B cell (primary cell): ENCODE measurements at regions not wholly inside any gene's neighbourhood (a gene's known extent, or its start where the extent isn't known, plus 50 kb on each side); places are given as distances from the start of the nearest gene placed in this dataset.

ENCODE experiments used
- ATAC-seq: fragments of 200-7000 bp; cut with Tn5 transposase; one replicate; pipeline ENCODE4 v1.10.0; 2021; ENCODE audit warnings: low read depth, mild to moderate bottlenecking, moderate number of reproducible peaks, moderate library complexity
- CTCF ChIA-PET: fragments of 350-600 bp; sonication (Branson Sonifier 250); formaldehyde crosslinking; loops from one replicate; lab custom pipeline; 2021; ENCODE audit warnings: antibody characterized with exemption, inconsistent platforms; lab: Charles Lee
- POLR2A ChIA-PET: fragments of 350-600 bp; sonication (Branson Sonifier 250); formaldehyde crosslinking; loops from one replicate; lab custom pipeline; 2021; ENCODE audit warnings: antibody characterized with exemption; lab: Charles Lee
- DNase-seq: peaks from one replicate; pipeline ENCODE4 v3.0.0; 2013
- H2AFZ ChIP-seq: 2 replicates; pipeline ENCODE4 v1.6.1; 2012; ENCODE audit warnings: mild to moderate bottlenecking, low read depth, low read length; ENCODE audit not compliant: insufficient read depth, poor library complexity, severe bottlenecking
- H3K27ac ChIP-seq, 2 donors: 1 replicate in 1 of 2; 2 replicates in 1 of 2; pipeline ENCODE4 v1.5.1; 2012 to 2013; ENCODE audit warnings: low read length in 2 of 2, mild to moderate bottlenecking in 2 of 2, moderate library complexity in 1 of 2
- H3K27me3 ChIP-seq, 4 experiments: fragments of 200-600 bp in 1 of 4; sonication (generic) in 1 of 4; replicated peaks in 1 of 4; 1 replicate in 2 of 4; 2 replicates in 2 of 4; pipeline versions ENCODE4 v1.6.1 to v1.7.0; 2013 to 2016; ENCODE audit warnings: low read length in 3 of 4, mild to moderate bottlenecking in 2 of 4, mixed read lengths in 1 of 4, moderate library complexity in 1 of 4; ENCODE audit not compliant: insufficient read depth in 4 of 4, control insufficient read depth in 3 of 4; ENCODE audit errors: control extremely low read depth in 1 of 4
- H3K36me3 ChIP-seq, 2 experiments: replicated peaks in 1 of 2; 1 replicate in 1 of 2; 2 replicates in 1 of 2; pipeline versions ENCODE4 v1.6.1 to v1.7.1; 2013; ENCODE audit warnings: low read length in 1 of 2; ENCODE audit not compliant: insufficient read depth in 2 of 2, control insufficient read depth in 1 of 2; ENCODE audit errors: control extremely low read depth in 1 of 2, extremely low read depth in 1 of 2
- H3K4me1 ChIP-seq, 2 donors: fragments of 200-600 bp in 1 of 2; sonication (generic) in 1 of 2; 1 replicate in 1 of 2; 2 replicates in 1 of 2; pipeline versions ENCODE4 v1.5.1 to v1.6.1; 2013 to 2017; ENCODE audit warnings: low read length in 2 of 2; ENCODE audit not compliant: control insufficient read depth in 2 of 2, insufficient read depth in 2 of 2
- H3K4me2 ChIP-seq: replicated peaks from 2 replicates; pipeline ENCODE3; 2012; ENCODE audit warnings: mild to moderate bottlenecking, low read depth, low read length; ENCODE audit not compliant: poor library complexity, severe bottlenecking
- H3K4me3 ChIP-seq, 5 experiments: fragments of 200-600 bp in 1 of 5; sonication (generic) in 1 of 5; 1 replicate in 3 of 5; 2 replicates in 2 of 5; pipeline versions ENCODE4 v1.5.1 to v1.7.0; 2011 to 2016; ENCODE audit warnings: low read length in 4 of 5, mild to moderate bottlenecking in 4 of 5, low read depth in 2 of 5, control low read depth in 1 of 5, moderate library complexity in 1 of 5; ENCODE audit not compliant: insufficient read depth in 1 of 5; ENCODE audit errors: control extremely low read depth in 1 of 5, extremely low read depth in 1 of 5
- H3K79me2 ChIP-seq: fragments of 200-600 bp; sonication (generic); one replicate; pipeline ENCODE4 v1.6.0; 2016; ENCODE audit warnings: low read length; ENCODE audit not compliant: control insufficient read depth, insufficient read depth
- H3K9ac ChIP-seq: fragments of 200-600 bp; sonication (generic); 2 replicates; pipeline ENCODE4 v1.6.1; 2017; ENCODE audit warnings: mild to moderate bottlenecking, low read length, moderate library complexity
- H3K9me3 ChIP-seq, 3 donors: one replicate each; pipeline versions ENCODE4 v1.6.1 to v1.7.1; 2013; ENCODE audit warnings: low read length in 2 of 3; ENCODE audit not compliant: control insufficient read depth in 2 of 3, insufficient read depth in 1 of 3; ENCODE audit errors: control extremely low read depth in 1 of 3
- H4K20me1 ChIP-seq: 2 replicates; pipeline ENCODE4 v1.6.0; 2012; ENCODE audit warnings: mild to moderate bottlenecking, low read length; ENCODE audit not compliant: insufficient read depth, control insufficient read depth, poor library complexity, severe bottlenecking
- H3K27ac Mint-ChIP-seq: one replicate; pipeline ENCODE4 v1.8.0; 2021; ENCODE audit warnings: mixed read lengths
- H3K27me3 Mint-ChIP-seq: one replicate; pipeline ENCODE4 v1.8.0; 2021; ENCODE audit warnings: mixed read lengths
- H3K4me1 Mint-ChIP-seq: one replicate; pipeline ENCODE4 v1.8.0; 2021; ENCODE audit warnings: mixed read lengths
- H3K4me3 Mint-ChIP-seq: one replicate; pipeline ENCODE4 v1.8.0; 2021; ENCODE audit warnings: mixed read lengths
- H3K9me3 Mint-ChIP-seq: one replicate; pipeline ENCODE4 v1.8.0; 2022; ENCODE audit warnings: mixed read lengths; ENCODE audit not compliant: insufficient read depth
- EZH2 ChIP-seq: IDR thresholded peaks from 2 replicates; pipeline ENCODE4 v1.6.1; 2012; ENCODE audit warnings: borderline replicate concordance, low read depth, mild to moderate bottlenecking, moderate library complexity, low read length; ENCODE audit not compliant: insufficient read depth, poor library complexity, severe bottlenecking
- WGBS: methylation state at CpG from one replicate; pipeline ENCODE4 v1.1.5; 2013; ENCODE audit warnings: missing lambda C conversion rate; ENCODE audit not compliant: insufficient coverage; 5-methylcytosine and 5-hydroxymethylcytosine counted together
- intact Hi-C: fragments of 100-400 bp; cut with micrococcal nuclease; formaldehyde crosslinking; loops from one replicate; pipeline ENCODE4 v1.10.0; 2022
- TF ChIP-seq, protein P1 (sequence below): fragments of 200-600 bp; IDR thresholded peaks from one replicate; pipeline ENCODE4 v1.8.0; 2022; ENCODE audit warnings: antibody characterized with exemption, mild to moderate bottlenecking

DNA sequence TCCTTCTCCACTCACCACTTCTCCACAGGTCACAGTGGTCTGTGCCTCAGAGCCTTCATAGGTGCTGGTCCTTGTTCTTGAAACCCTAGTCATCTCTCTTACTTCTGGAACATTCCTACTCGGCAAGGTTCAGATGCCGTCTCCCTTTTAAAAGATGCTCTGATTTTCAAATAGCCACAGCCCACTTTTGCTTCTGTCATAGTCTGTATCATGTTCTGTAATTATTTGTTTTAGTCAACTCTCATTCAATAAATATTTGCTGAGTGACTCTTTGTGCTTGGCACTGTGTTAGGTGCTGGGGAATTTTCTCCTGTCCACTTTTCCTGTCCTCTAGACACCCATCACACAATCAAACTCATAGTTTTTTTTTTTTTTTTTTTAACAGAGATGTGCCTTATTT lies 181.3 kb upstream of the IL12B start:
- H3K4me3 Mint-ChIP-seq: no peak overlapping the region
- Histone ChIP-seq H3K9ac (no peak overlapping the region), H2AFZ (no peak overlapping the region), H4K20me1 (no peaks in the 10 kb centered on the region), H3K27me3 (peaks cover 0 to 3% (median 0%) of the 10 kb centered on the region in 4 experiments), H3K79me2 (no peaks in the 10 kb centered on the region), H3K4me2 (no peak overlapping the region), H3K9me3 (no peaks in the 10 kb centered on the region), H3K4me1 (peaks cover 3 to 6% of the 10 kb centered on the region in 2 donors), H3K36me3 (no peaks in the 10 kb centered on the region), H3K4me3 (no peak overlapping the region), H3K27ac (no peak overlapping the region)
- ATAC-seq (no peak), DNase-seq (no peak)
- no peaks in the 10 kb centered on the region for H3K27me3 Mint-ChIP-seq
- no peak overlapping the region for H3K27ac Mint-ChIP-seq
- CTCF ChIA-PET: no interaction called here
- no peaks in the 10 kb centered on the region for H3K9me3 Mint-ChIP-seq
- no peak for TF ChIP-seq EZH2
- TF ChIP-seq, protein P1, sequence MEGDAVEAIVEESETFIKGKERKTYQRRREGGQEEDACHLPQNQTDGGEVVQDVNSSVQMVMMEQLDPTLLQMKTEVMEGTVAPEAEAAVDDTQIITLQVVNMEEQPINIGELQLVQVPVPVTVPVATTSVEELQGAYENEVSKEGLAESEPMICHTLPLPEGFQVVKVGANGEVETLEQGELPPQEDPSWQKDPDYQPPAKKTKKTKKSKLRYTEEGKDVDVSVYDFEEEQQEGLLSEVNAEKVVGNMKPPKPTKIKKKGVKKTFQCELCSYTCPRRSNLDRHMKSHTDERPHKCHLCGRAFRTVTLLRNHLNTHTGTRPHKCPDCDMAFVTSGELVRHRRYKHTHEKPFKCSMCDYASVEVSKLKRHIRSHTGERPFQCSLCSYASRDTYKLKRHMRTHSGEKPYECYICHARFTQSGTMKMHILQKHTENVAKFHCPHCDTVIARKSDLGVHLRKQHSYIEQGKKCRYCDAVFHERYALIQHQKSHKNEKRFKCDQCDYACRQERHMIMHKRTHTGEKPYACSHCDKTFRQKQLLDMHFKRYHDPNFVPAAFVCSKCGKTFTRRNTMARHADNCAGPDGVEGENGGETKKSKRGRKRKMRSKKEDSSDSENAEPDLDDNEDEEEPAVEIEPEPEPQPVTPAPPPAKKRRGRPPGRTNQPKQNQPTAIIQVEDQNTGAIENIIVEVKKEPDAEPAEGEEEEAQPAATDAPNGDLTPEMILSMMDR: no peak
- H3K4me1 Mint-ChIP-seq: peaks cover 6% of the 10 kb centered on the region
- POLR2A ChIA-PET: no interaction called here
- intact Hi-C loops: no loop called here
- WGBS: no CpG with 5 or more reads among the region's 2 CpGs

DNA sequence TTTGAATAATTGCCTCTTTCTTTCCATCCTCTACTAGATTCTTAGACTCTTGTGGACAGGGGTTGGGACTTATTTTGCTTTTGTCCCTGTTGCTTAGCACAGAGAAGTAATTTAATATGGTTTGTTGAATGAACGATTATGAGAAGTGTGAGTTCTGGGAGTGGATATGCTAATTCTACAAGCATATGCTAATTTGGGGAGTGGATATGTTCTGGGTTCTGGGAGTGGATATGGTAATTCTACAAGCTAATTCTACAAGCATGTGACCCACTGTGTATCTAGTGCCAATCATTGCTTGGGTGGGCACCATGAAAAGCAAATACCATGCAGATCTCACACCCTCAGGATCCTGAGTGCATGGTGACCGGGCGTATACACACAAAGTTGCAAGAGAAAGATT lies 181.8 kb upstream of the IL12B start:
- no peaks in the 10 kb centered on the region for H3K9me3 ChIP-seq
- H3K36me3 ChIP-seq: no peaks in the 10 kb centered on the region
- H3K9ac ChIP-seq: no peak overlapping the region
- H3K4me1 Mint-ChIP-seq: peaks cover 6% of the 10 kb centered on the region
- ATAC-seq (no peak), DNase-seq (no peak)
- peaks cover 3 to 6% of the 10 kb centered on the region in 2 donors for H3K4me1 ChIP-seq
- CTCF ChIA-PET: no interaction called here
- H2AFZ ChIP-seq: no peak overlapping the region
- H4K20me1 ChIP-seq: no peaks in the 10 kb centered on the region
- H3K4me3 Mint-ChIP-seq: no peak overlapping the region
- H3K4me3 ChIP-seq: no peak overlapping the region
- WGBS: 81% methylated on average over 3 of the region's 3 CpGs
- no peak overlapping the region for H3K27ac Mint-ChIP-seq
- no peak for TF ChIP-seq EZH2
- TF ChIP-seq, protein P1: no peak
- H3K9me3 Mint-ChIP-seq: no peaks in the 10 kb centered on the region
- H3K4me2 ChIP-seq: no peak overlapping the region
- H3K79me2 ChIP-seq: no peaks in the 10 kb centered on the region
- POLR2A ChIA-PET: no interaction called here
- peaks cover 0 to 3% (median 0%) of the 10 kb centered on the region in 4 experiments for H3K27me3 ChIP-seq
- no peaks in the 10 kb centered on the region for H3K27me3 Mint-ChIP-seq
- intact Hi-C loops: no loop called here
- no peak overlapping the region for H3K27ac ChIP-seq
